NCI-H2196 (cell line): ENCODE measurements at regions not wholly inside any gene's neighbourhood (a gene's known extent, or its start where the extent isn't known, plus 50 kb on each side); places are given as distances from the start of the nearest gene placed in this dataset.

Experiments used
- DNase-seq: peaks from one replicate; lab custom pipeline; 2025; ENCODE audit not compliant: unreplicated experiment; lab: John Stamatoyannopoulos, UW

DNA sequence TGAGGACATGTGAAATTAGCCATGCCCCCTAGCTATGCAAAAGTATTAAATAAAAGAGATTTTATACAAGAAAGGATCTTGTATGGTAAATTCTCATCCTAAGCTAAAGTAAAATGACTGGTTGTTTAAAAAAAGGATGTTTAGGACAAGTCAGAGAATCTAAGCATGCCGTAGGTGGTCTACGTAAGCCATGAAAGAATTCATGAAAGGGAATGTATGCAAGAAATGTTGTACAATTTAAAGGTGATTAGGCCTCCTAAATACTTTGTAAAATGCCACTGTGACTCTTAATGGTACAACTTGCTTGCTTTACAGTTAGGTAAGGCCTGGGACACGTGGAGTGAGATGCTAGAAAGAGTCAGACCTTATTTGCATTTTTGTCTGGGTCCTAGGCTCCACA, 209.0 kb downstream of the EFHB start:
- DNase-seq = no peak

DNA sequence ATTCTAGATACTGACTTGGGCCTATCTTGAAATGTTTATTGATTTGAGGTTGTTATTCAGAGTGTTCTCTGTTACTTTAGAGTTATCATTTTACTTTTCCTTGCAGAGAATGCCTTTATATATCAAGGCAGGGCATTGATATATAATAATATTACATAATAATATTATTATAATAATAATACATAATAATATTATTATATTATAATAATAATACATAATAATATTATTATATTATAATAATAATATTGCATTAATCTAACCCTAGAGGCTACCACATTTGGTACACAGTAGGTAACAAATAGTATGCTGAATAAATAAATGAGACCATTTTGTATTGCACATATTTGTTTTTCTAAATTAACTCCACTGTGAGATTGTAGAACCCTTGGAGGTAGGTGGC, 216.3 kb downstream of the EFHB start:
- DNase-seq = no peak

DNA sequence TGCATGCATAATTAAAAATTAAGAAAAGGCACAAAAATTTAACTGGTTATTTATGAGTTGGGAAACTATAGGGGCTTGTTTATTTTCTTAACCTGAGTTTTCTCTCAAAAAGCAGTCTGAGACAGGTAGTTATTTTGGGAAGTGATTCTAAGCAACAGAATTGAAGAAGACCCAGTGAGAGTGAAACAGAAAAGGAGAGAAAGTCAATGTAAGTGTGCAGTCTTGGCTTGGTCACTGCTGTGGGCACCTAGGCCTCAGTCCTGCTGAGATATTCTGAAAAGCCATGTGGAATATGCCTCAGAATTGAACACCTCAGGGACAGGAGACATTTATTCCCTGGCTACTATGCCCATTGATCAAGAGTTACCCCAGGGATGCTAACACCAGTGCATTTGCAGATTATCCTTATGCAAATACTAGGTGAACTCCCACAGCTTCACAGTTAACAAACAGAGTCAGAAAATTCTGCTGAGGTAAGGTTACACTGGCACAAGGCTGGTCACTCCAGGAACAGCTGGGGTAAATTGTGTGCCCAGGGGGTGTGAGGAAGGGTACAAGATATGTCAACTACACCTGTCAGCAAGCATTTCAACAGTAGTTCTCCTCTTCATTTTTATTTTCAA, 222.7 kb downstream of the EFHB start:
- DNase-seq = no peak

DNA sequence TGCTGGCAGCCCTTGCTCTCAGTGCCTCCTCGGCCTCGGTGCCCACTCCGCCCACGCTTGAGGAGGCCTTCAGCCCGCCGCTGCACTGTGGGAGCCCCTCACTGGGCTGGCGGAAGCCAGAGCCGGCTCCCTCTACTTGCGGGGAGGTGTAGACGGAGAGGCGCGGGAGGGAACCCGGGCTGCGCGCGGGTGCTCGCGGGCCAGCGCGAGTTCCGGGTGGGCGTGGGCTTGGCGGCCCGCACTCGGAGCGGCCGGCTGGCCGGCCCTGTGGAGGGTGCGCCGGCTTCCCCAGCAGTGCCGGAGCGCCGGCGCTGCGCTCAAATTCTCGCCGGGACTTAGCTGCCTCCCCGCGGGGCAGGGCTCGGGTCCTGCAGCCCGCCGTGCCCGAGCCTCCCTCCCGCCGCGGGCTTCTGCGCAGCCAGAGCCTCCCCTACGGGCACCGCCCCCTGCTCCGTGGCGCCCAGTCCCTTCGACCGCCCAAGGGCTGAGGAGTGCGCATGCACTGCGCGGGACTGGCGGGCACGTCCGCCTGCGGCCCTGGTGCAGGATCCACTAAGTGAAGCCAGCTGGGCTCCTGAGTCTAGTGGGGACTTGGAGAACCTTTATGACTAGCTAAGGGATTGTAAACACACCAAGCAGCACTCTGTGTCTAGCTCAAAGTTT, 231.5 kb downstream of the EFHB start:
- DNase-seq = peak; percentile 58

DNA sequence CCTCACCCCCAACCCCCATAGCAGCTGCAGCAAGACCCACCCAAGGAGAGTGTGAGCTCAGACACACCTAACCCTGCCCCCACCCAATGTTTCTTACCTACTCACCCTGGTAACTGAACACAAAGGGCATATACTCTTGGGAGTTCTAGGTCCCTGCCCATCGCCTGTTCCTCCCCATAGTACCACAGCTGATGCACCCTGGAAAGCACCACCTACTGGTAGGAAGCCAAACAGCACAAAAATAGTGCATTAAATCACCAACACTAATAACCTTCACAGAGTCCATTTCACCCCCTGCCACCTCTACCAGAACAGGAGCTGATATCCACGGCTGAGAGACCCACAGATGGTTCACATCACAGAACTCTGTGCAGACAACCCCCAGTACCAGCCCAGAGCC, 245.2 kb downstream of the EFHB start:
- no peak for DNase-seq

DNA sequence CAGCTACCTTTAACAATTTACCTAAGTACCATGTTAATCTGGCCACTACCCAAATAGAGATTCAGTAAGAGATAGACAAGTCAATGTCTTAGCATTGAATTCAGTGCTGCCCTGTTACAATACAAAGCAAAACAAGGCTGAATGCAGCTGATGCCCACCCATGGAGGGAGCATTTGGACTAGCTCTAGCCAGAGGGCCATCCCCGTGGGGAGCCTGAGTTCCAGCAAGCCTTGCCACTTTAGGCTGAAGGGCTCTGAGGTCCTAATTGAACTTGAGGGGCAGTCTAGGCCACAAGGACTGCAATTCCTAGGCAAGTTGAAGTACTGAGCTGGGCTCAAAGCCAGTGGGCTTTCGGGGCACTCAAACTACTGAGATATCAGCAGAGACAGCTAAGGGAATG, 265.9 kb downstream of the EFHB start:
- no peak for DNase-seq

DNA sequence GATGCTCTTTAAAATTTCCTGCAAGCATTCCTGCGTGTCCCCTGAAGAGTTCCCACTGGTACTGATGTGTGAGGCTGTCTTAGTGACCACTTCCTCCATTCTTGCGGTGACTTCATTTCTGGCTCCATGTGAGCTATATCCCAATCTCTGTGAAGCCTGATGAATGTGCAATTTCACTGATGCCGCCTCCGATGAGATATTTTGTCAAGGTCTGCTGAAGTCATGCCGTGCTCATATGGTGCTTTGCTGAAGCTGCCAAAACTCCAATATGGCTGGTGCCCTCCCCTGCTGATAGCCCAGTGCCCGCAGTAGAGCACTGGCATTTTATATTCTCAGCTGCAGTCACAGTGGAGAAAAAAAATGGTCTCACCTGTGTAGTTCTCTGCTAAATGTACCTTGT, 271.5 kb downstream of the EFHB start:
- no peak for DNase-seq

DNA sequence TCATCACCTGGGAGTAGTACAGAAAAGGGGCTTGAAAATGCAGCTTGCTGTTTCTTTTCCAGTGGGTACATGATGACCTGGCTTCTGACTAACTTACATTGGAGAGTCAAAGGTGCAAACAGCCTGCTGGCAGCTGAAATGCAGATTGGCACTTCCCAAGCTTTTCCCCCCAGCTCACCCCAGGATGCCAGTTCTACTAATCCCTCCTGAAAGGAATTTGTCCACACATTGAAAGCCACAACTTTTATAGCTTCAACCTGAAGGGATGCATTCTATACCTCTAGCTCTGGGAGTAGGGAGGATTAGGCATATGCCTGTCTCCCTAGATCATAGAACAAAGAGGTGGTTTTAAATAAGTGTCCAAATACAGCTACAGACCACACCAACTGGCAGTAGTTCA, 281.7 kb downstream of the EFHB start:
- no peak for DNase-seq

DNA sequence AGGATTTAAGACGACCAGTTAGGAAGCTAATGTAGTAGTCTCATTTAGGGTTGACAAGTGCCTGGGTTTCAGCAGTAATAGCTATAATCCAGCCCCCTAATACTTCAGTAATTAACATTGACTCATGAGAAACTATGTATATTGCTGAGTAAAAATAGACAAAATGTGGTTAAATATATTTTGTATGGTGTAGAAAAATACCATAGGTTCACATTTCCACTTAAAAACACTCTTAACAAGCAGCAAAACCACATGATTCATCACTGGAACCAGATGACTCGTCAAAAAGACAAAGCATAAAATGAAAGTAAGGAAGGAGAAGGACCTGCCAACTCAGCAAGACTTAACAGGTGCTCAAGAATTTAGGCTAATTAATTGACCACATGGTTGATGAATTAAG, 288.9 kb downstream of the EFHB start:
- DNase-seq = no peak

DNA sequence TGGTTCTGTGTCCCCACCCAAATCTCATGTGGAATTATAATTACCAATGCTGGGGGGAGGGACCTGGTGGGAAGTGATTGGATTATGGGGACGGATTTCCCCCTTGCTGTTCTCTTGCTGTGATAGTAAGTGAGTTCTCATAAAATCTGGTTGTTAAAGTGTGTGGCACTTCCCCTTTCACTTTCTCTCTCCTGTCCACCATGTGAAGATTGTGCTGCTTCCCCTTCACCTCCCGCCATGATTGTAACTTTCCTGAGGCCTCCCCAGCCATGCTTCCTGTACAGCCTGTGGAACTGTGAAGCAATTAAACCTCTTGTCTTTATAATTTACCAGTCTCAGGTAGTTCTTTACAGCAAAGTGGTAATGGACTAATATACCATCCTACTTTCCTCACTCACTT, 289.6 kb downstream of the EFHB start:
- DNase-seq = no peak

DNA sequence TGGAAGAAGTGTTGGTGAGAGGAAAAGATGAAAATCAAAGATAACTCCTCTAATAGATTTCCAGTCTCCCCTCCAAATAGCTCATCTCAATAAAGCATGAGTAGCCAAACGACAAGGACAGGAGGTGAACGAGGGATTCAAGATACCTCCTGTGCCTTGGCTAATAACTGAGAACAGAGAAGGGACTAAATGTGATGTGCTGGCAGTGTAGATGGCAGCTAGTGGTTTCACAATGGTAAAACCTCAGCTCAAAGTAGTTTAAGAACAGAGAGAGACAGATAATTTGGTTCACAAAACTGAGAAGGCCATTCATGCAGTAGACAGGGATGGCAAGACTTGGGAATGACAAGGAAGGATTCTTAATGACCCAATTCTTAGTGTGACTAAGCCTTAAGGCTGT, 292.6 kb downstream of the EFHB start:
- DNase-seq = no peak

DNA sequence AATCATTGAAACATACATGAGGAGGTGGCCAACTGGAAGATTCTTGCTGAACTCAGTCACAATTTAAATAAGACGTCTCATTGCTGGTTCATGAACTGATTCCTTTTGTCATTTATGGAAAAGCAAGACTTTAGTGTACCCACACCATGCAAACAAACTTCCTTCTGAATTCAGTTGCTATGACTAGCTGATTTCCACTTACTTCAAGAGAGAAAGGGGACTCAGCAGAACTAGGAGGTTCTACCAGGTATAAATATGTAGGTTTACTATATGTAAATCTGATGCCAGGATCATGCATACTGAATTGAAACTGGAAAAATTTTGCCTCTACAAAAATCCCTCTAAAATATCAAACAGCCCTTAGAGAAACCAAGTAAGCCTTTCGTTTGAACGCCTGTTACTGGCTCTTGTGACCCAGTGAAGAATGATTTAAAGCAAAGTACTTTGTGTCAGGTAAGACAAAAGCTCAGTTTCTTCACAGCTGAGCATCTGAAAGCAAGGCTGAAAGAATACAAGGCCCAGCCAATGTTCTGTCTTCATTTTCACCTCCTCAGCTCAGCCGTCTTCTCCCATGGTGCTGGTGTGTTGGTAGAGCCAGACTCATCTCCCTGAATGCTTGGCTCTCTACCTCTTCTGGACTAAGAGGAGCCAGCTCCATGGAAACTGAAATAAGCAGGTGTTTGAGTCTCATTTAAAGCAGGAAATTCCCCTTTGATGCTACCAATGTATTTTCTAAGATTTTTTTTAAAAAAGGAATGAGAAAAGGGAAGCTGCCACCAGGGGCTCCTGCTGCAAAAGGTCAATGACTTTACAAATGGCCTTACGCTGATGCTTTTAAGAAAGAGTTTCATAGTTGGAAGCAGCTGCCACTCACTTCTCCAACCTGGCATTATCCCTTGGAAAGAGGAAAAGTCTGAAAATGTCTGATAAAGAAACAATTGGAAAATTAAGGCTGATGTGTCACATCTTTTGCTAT, 301.6 kb downstream of the EFHB start:
- no peak for DNase-seq

DNA sequence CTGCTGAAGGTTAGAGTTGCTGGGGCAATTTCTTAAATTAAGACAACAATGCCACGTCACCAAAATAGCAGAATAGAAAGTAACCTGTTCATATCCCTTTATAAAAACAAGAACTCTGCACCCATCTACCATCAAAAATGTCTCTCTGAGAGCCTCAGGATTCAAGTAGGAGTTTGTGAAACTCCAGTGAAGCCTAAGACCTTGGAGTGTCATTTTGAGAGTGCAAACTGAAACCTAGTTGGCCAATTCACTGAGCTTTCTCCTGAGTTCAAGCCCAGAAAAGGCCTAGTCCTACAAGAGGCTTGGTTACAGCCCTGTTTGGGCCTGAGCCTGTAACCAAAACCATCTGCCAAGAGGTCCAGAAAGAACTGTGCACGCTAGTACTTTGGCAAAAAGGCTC, 335.1 kb downstream of the EFHB start:
- DNase-seq = no peak

DNA sequence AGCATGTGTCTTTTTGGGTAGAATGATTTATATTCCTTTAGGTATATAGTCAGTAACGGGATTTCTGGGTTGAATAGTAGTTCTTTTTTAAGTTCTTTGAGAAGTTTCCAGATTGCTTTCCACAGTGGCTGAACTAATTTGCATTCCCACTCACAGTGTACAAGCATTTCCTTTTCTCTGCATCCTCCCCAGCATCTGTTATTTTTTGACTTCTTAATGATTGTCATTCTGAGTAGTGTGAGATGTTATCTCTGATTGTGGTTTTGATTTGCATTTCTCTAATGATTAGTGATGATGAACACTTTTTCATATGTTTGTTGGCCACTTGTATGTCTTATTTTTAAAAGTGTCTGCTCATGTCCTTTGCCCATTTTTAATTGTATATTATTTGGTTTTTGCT, 337.6 kb downstream of the EFHB start:
- no peak for DNase-seq

DNA sequence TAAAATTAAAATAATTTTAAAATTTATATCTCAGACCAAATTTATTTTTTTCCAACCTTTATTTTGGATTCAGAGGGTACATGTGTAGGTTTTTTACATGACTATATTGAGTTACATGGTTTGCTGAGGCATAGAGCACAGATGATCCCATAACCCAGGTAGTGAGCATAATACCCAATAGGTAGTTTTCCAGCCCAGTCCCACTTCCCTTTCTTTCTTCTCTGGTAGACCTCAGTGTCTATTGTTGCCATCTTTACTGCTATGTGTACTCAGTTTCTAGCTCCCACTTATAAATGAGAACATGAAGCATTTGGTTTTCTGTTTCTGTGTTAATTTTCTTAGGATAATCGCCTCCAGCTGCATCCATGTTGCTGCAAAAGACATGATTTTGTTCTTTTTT, 338.1 kb downstream of the EFHB start:
- no peak for DNase-seq
